Activated CD4-positive, alpha-beta T cell treated with anti-CD3 and anti-CD28 coated beads, Interleukin-2, amount 50 U/mL, for 16 hours (primary cell): ENCODE measurements at regions not wholly inside any gene's neighbourhood (a gene's known extent, or its start where the extent isn't known, plus 50 kb on each side); places are given as distances from the start of the nearest gene placed in this dataset.

Source experiments
- DNase-seq: peaks from one replicate; pipeline ENCODE4 v3.0.0-alpha.2; 2020

GRCh38 chr12:12017798-12018197, 52.9 kb upstream of the BCL2L14 start:
- DNase-seq: no peak

- no peak for DNase-seq
These were observed 52.3 kb upstream of the BCL2L14 start for GRCh38 chr12:12018454-12018853.

GRCh38 chr12:12019881-12020280, 50.9 kb upstream of the BCL2L14 start:
- DNase-seq: no peak

- DNase-seq: no peak
These were observed 50.0 kb upstream of the BCL2L14 start for GRCh38 chr12:12020762-12021161.
